HG03432 (cell line): ENCODE measurements at regions not wholly inside any gene's neighbourhood (a gene's known extent, or its start where the extent isn't known, plus 50 kb on each side); places are given as distances from the start of the nearest gene placed in this dataset.
"Not testable (repeated sequence)": the region's sequence is repeated elsewhere in the genome, so short reads cannot be mapped to it uniquely, and the experiment has no call there.

Experiments used
- ATAC-seq: cut with Tn5 transposase; IDR thresholded peaks from one replicate; pipeline ENCODE4 v1.9.1; 2021; ENCODE audit warnings: mild to moderate bottlenecking, moderate library complexity; ENCODE audit not compliant: unreplicated experiment

GRCh38 chr7:84738583-84739150 is 448.2 kb downstream of the SEMA3D start:
- no peak for ATAC-seq

GRCh38 chr7:84735677-84736076 is 451.2 kb downstream of the SEMA3D start:
- ATAC-seq: no peak

- no peak for ATAC-seq
These were observed 451.8 kb downstream of the SEMA3D start for GRCh38 chr7:84735011-84735410.

- not testable (repeated sequence) for ATAC-seq
These were observed 452.9 kb downstream of the SEMA3D start for GRCh38 chr7:84733976-84734375.

DNA sequence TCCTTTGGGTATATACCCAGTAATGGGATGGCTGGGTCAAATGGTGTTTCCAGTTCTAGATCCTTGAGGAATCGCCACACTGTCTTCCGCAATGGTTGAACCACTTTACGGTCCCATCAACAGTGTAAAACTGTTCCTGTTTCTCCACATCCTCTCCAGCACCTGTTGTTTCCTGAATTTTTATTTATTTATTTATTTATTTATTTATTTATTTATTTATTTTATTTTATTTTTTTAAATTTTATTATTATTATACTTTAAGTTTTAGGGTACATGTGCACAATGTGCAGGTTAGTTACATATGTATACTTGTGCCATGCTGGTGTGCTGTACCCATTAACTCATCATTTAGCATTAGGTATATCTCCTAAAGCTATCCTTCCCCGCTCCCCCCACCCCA is 456.0 kb downstream of the SEMA3D start:
- ATAC-seq: not testable (repeated sequence)

- no peak for ATAC-seq
These were observed 457.6 kb downstream of the SEMA3D start for GRCh38 chr7:84729284-84729683.

GRCh38 chr7:84722734-84723133 is 464.1 kb downstream of the SEMA3D start:
- ATAC-seq: no peak

GRCh38 chr7:84722086-84722485 is 464.8 kb downstream of the SEMA3D start:
- no peak for ATAC-seq

- no peak for ATAC-seq
These were observed 466.3 kb downstream of the SEMA3D start for GRCh38 chr7:84720456-84721097.

- no peak for ATAC-seq
These were observed 472.1 kb downstream of the SEMA3D start for GRCh38 chr7:84714765-84715164.

- ATAC-seq: no peak
These were observed 474.3 kb downstream of the SEMA3D start for GRCh38 chr7:84712374-84713121.

GRCh38 chr7:84710538-84710937 is 476.3 kb downstream of the SEMA3D start:
- ATAC-seq: not testable (repeated sequence)

DNA sequence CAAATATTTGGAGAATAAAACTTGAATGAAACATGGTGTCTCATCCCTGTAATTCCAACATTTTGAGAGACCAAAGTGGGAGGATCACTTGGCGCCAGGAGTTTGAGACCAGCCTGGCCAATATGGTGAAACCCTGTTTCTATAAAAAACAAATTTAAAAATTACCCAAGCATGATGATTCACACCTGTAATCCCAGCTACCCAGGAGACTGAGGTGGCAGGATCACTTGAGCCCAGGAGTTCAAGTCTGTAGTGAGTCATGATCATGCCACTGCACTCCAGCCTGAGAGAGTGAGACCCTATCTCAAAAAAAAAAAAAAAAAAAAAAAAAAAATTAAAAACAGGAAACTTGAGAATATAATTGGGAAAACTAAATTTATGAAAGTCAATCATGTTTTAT is 481.1 kb downstream of the SEMA3D start:
- ATAC-seq: no peak

DNA sequence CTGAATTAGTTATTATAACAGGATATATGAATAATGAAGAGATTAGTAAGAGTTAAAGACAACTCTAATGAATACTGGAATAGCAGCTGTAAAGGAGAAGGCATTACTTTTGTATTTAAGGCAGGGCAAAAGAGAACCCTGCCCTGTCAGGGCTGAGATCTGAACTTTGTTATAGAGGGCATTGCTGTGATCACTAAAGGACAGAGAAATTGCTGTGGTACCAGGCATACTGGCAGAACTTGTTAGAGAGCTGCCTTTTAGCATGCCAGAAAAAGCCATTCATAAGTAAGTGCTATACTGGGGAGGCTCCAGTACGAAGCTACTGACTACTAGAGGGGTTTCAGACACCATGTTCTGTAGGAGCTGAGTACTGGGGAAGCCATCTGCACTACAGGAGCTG is 481.8 kb downstream of the SEMA3D start:
- ATAC-seq: no peak

DNA sequence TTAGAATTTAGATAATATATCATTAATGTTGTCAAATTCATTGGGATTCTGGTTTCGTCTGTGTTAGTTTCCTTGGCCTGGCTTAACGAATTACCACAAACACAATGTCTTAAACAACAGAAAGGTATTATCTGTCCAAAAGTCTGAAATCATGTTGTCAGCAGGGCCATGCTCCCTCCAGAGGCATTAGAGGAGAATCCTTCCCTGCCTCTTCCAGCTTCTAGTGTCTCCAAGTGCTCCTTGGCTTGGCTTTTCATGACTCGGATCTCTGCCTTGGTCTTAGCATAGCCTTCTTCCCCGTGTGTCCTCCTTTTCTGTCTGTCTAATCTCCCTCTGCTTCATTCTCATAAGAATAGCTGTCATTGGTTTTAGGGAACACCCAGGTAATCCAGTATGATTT is 482.5 kb downstream of the SEMA3D start:
- no peak for ATAC-seq

DNA sequence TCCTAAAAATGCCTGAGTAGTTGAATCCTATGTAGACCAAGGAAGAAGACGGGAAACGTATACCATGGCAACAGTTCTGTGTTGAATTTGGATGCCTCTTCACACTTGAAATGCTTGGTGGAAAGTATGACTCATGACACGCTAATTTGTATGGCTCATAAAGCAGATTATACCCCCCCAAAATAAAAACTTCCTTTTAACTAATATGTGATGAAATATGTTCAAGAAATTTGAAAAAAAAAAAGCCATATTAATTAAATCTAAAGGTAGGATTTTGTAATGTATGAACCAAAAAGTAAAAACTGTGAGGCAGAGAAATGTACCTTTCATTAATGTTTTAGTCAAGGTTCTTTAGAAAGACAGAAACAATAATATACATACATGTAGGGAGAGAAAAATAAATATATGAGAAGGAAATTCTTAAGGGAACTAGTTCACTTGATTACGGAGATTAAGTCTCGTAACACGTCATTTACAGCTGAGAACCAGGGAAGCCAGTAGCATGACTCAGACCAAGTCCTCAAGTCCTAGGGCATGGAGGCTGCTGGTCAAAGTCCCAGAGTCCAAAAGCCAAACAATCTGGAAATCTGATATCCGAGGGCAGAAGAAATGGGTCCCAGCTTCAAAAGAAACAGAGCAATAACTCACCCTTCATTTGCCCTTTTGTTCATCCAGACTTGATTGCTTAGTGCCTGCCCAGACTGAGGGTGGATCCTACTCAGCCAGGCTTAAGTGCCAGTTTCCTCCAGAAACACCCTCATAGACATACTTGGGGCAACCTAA is 485.1 kb downstream of the SEMA3D start:
- no peak for ATAC-seq

GRCh38 chr7:84700563-84701370 is 486.1 kb downstream of the SEMA3D start:
- no peak for ATAC-seq

DNA sequence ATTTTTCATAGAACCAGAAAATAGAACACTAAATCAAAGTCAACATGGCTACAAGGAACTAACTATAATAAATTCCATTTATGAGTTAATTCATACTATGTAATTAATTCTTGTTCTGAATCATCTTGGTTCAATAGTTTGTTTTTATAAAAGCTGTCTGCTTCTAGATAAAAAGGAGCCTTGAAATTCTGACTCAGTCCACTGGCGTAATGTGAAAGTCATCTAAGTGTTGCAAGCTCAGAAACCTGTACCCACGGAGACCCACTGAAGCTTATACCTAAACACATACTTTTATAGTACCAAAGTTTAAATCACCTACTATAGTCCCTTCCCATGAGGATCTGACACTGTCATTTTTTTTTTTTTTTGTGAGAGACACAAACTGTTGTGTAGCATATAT is 489.4 kb downstream of the SEMA3D start:
- no peak for ATAC-seq

DNA sequence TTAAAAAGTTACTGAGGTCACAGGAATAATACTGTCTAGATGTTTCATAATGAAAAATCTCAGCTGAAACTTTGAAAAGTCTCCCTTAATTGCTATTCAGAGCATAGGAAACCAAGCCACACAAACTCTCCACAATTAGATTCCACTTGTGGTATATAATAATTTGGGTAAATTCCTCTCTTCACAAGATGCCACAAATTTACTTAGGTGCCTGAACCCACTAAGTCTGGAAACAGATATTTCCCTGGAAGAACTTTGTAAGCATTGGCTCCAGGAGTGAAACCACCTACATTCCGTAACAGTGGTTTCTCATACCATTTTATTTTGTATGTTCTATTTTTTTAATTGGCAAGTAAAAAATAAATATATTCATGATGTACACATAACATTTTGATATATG is 493.4 kb downstream of the SEMA3D start:
- no peak for ATAC-seq

GRCh38 chr7:84688671-84689070 is 494.1 kb upstream of the SEMA3A start:
- no peak for ATAC-seq

- no peak for ATAC-seq
These were observed 491.8 kb upstream of the SEMA3A start for GRCh38 chr7:84686373-84686772.
